ENCODE measurements at regions not wholly inside any gene's neighbourhood (a gene's known extent, or its start where the extent isn't known, plus 50 kb on each side); places are given as distances from the start of the nearest gene placed in this dataset.

DNA sequence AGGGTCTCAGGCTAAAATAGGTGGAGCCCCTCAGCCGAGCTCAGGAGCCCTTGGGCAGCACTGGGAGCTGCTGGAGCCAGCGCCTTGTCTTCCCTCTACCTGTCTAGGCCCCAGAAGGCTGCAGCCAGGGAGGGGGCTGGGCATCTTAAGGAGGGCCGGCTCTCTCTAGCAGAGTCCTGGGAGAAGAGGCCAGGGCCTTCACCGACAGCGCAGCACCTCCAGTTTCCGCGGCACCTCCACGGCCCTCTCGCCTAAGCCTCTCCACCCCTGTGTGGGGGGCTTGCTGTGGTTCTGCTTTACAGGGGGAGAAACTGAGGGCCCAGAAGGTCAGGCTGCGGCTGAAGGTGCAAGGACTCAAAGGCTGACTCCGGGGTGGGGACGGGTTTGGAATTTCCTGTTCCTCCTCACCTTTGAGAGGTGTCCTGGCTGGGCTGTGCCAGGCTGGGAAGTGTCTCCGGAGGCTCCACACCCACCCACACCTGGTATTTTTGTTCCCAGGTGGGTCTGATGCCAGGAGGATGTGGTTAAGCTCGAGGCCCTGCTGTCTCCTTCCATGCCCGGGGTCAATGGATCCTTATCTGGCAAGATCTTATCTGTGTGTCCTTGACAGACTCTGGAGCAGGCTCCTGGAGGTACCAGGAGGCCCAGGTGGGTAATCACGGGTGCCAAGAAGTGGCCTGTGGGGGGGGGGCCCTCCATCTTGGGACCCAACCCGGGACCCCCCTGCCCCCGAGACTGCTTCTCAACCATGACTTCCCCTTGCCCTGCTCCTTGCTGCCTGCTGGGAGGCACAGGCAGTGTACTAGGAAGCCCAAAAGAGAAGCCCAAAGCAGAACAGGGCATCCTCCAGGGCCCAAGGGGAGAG is 95.3 kb upstream of the FGF3 start:
- intact Hi-C loops (cut with DNase I): loop anchor here (1.0 to 10.0 kb wide), 4 partner anchors 163 to 277 kb away; partner anchors contain the start of gene ANO1
- peak; percentile 66 for DNase-seq (ENCODE audit: low spot score)

DNA sequence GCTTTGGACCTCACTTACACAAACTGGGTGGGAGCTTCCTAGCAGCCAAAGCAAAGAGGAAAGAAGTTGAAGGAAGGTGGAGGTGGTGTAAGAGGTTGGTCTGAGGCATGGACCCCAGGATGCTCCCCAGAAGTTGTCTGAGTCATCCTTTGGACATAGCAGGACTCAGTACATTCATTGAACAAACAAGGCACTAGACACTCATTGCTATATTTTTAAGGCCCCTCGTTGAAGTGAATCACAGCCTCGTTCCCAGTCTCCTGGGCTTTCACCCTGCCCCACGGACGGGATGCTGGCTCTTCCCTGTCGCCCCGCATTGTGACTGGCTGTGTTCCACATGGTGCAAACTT is 95.9 kb upstream of the FGF3 start:
- intact Hi-C loops (cut with DNase I): loop anchor here (1.0 to 10.0 kb wide), 4 partner anchors 162 to 276 kb away; partner anchors contain the start of gene ANO1

DNA sequence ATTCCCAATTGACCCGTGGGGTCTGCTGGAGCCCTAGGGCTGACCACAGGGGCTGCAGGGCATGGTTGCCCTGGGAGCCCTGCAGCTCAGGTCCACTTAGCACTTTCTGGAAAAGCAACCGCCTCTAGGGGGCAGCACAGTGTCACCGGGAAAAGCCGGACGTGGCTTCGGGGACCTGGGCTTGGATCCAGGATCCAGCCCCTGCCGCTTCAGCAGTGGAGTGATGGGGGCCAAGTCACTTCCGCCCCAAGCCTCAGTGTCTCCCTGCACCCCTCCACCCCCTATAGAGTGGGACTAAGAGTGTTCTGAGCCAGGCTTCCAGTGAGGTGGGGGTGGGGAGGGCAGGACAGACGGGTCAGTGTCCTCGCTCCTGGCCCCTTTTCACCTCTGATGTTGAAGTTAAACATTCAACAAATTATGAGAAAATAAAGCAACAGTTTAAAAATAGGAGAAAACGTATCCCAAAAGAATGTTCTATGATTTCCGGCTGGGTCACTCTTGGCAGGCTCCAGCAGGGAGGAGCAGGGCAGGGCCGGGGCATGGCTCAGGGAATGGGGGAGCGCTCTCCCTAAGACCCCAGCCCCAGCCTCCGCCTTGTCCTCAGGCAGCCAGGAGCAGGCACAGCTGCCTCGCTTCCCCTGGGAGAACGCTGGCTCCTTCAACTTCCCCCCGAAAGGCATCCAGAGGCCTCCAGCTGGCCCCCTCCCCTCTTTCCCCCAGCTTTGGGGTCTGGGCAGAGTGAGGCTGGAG is 96.5 kb upstream of the FGF3 start:
- intact Hi-C loops (cut with DNase I): loop anchor here (1.0 to 10.0 kb wide), 4 partner anchors 162 to 276 kb away; partner anchors contain the start of gene ANO1
- peak; percentile 90 for DNase-seq (ENCODE audit: low spot score)

More for the DNA sequence above, 95.9 kb upstream of the FGF3 start:
- no peak for DNase-seq (ENCODE audit: low spot score)

DNA sequence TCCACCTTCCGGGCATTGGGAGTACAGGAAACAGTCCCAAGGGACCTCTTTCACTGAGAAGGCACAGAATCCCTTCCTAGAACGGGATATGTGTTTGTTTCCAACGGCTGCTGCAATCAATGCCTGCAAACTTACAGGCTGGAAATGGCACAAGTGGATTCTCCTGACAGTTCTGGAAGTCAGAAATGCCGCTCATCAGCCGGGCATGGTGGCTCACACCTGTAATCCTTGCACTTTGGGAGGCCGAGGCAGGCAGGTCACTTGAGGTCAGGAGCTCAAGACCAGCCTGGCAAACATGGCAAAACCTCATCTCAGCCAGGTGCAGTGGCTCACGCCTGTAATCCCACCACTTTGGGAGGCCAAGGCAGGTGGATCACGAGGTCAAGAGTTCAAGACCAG is 97.0 kb upstream of the FGF3 start:
- DNase-seq (ENCODE audit: low spot score): peak; percentile 54
- intact Hi-C loops (cut with DNase I): loop anchor here (5.0 to 10.0 kb wide), 3 partner anchors 161 to 231 kb away; partner anchors contain the start of gene ANO1

DNA sequence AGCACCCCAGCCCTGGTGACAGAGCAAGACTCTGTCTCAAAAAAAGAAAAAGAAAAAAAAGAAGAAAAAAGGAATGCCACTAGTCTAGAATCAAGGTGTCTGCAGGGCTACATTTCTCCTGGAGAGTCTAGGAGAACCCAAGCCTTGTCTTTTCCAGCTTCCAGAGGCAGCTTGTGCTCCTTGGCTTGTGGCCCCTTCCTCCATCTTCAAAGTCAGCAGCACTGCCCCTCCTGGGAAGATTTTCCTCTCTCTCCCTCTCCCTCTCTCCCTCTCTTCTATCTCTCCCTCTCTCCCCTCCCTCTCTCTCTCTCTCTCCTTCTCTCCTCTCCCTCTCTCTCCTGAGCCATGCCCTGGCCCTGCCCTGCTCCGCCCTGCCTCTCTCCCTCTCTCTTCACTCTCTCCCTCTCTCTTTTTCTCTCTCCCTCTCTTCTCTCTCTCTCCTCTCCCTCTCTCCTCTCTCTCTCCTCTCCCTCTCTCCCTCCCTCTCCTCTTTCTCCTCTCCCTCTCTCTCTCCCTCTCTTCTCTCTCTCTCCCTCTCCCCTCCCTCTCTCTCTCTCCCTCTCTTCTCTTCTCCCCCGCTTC is 97.7 kb upstream of the FGF3 start:
- no peak for DNase-seq (ENCODE audit: low spot score)
- intact Hi-C loops (cut with DNase I): loop anchor here (5.0 to 10.0 kb wide), 3 partner anchors 160 to 232 kb away; partner anchors contain the start of gene ANO1

DNA sequence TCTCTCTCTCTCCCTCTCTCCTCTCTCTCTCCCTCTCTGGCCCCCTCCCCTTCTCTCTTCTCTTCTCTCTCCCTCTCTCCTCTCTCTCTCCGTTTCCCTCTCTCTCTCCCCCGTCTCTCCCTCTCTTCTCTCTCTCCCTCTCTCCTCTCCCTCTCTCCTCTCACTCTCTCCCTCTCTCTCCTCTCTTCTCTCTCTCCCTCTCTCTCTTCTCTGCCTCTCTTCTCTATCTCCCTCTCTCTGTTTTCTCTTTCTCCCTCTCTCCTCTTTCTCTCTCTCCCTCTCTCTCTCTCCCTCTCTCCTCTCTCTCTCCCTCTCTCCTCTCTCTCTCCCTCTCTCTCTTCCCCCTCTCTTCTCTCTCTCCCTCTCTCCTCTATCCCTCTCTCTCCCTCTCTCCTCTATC is 98.3 kb upstream of the FGF3 start:
- DNase-seq (ENCODE audit: low spot score): no peak
- intact Hi-C loops (cut with DNase I): loop anchor here (5.0 to 10.0 kb wide), 3 partner anchors 160 to 233 kb away; partner anchors contain the start of gene ANO1

DNA sequence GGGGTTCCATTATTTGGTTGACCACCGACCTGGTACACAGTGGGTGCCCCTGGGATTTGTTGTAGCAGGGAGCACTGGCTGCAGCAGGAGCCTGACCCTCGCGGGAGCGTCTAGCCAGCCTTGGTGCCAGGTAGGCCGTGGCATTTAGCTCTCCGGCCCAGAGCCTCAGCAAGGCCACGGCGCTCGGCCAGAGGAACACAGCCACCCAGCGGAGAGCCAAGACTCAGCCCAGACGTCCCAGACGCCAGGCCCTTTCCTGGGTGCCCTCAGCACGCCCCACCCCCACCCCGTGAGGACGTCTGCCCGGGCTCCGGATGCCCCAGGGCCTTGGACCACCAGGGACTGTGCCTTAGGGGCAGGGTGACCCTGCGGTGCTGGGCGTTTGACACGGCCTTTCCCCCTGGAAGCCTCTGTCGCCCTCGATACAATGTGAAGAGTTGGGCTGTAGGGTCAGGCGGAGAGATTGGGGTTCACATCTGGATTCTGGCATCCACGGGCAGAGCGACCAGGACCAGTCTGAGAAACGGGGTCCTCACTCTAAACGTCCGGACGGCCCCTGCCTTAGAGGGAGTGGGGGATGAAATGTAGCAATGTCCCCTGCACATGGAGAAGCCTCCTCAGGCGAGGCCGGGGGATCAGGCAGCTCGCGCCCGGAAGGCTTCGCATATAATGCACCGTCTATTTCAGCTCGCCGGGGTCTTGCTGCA is 99.2 kb upstream of the FGF3 start:
- DNase-seq (ENCODE audit: low spot score): peak; percentile 49
- intact Hi-C loops (cut with DNase I): loop anchor here (5.0 to 10.0 kb wide), 3 partner anchors 159 to 234 kb away; partner anchors contain the start of gene ANO1

DNA sequence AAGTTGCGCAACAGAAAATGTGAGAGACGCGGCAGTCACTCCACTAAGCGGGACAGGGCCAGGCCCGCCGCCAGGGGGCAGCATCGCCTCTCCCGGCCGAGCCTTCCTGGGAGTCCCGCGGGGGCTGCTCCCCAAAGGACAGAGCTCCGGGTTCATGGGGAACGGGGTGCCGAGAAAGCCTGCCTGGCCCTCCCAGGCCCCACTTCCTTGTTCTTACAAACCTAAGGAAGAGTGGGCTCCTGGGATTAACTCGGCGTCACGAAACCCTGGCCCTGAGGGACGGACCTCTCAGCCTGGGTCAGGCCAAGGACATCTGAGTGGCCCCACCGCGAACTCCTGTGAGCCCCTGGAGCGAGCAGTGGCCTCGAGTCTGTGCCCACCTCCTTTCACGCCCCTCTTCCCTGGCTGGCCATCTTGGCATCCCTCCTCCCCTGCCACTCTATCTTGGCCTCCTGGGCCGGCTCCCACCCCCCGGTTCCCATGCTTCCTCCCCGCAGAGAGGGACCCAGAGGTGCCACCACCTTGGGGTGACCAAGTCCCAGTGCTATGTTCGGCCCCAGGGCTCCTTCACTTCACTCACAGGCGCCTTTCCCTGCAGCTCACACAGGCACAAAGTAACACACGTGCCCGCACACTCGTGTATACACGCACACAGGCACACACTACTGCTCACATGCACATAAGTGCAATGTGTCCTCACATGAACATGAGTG is 99.9 kb upstream of the FGF3 start:
- peak; percentile 89 for DNase-seq (ENCODE audit: low spot score)
- intact Hi-C loops (cut with DNase I): loop anchor here (5.0 to 10.0 kb wide), 3 partner anchors 158 to 234 kb away; partner anchors contain the start of gene ANO1

DNA sequence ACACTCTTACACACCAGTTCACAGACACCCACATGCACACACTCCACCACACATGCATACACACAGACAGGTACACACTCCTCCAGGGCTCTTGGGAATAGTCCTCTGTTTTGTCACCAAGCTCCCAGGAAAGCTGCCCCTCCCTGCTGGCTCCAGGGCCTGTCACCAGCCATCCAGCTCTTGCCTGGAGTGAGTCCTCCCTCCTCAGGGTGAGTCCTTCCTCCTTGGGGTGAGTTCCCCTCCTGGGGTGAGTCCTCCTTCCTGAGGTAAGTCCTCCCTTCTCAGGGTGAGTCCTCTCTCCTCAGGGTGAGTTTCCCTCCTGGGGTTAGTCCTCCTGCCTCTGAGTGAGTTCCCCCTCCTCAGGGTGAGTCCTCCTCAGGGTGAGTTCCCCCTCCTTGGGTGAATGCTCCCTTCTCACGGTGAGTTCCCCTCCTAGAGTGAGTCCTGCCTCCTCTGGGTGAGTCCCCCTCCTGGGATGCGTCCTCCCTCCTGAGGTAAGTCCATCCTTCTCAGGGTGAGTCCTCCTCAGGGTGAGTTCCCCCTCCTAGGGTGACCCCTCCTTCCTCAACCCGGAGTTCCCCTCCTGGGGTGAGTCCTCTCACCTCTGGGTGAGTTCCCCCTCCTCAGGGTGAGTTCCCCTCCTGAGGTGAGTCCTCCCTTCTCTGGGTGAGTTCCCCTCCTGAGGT is 100.6 kb upstream of the FGF3 start:
- intact Hi-C loops (cut with DNase I): loop anchor here (5.0 to 10.0 kb wide), 3 partner anchors 157 to 235 kb away; partner anchors contain the start of gene ANO1
- peak; percentile 55 for DNase-seq (ENCODE audit: low spot score)

DNA sequence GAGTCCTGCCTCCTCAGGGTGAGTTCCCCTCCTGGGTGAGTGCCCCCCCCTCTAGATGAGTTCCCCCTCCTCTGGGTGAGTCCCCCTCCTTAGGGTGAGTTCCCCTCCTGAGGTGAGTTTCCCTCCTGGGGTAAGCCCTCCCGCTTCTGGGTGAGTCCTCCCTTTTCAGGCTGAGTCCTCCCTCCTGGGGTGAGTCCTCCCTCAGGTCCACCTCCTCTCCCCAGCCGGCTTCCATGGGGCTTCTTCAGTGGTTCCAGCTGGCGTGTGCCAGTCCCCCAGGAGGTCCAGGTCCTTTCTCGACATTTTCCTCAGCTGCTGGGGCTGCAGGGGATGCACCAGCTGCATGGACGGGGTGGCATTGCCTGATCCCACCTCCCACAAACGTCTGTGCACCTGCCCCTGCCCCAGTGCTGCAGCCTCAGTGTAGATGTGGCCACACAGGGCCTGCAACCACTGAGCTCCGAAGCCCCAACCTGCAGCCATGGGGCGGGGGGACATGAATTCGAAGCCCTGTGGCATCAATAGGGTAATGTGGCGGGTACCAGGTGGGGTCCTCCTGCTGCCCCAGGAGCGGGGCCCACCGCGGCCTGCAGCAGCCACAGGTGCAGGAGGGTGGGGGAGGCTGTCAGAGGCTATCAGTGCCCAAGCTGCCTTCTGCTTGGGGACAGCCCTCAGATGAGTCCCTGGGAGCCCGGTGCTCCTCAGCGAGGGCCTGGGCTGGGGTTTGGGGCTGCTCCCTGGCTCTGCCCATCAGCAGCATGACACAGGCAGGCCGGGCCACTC is 101.3 kb upstream of the FGF3 start:
- DNase-seq (ENCODE audit: low spot score): peak; percentile 70
- intact Hi-C loops (cut with DNase I): no loop called here

DNA sequence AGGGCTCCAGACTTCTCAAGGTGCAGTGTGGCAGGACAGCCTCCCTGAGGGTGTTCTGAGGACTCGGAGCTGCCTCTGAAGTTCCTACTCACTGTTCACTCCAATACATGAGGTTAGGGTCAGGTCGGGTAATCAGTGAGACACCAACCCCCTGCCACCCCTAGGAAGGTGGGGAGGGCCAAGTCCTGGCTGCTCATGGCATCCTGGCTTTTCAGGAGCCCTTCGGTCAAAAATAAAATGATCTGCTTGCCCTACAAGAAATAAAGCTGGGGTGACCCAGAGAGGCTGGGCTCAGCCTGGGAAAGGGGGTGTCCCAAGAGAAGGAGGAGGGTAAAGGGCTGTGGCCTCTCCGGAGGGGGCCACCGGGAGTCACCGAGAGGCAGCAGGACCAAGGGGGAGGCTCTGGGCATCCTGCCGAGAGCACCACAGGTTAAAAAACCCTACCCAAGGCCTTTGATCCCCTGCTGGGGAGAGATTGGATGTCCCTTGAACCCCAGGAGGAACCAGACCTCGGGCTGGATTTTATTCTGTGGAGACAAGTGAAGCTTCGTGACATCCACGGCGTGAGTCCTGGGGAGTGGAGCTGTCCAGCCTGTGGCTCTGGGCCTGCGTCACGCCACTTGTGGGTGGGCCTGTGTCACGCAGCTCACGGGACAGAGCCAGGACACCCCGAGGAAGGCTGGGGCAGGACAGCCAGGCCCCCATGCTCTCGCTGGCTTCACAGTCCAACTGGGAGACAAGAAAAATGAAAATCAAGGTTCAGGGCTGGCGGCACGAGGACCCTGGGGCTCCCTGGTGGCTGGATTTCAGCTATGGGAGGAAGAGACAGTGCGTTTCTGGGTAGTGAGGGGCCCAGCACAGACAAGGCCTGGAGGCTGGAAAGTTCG is 102.2 kb upstream of the FGF3 start:
- intact Hi-C loops (cut with DNase I): no loop called here

DNA sequence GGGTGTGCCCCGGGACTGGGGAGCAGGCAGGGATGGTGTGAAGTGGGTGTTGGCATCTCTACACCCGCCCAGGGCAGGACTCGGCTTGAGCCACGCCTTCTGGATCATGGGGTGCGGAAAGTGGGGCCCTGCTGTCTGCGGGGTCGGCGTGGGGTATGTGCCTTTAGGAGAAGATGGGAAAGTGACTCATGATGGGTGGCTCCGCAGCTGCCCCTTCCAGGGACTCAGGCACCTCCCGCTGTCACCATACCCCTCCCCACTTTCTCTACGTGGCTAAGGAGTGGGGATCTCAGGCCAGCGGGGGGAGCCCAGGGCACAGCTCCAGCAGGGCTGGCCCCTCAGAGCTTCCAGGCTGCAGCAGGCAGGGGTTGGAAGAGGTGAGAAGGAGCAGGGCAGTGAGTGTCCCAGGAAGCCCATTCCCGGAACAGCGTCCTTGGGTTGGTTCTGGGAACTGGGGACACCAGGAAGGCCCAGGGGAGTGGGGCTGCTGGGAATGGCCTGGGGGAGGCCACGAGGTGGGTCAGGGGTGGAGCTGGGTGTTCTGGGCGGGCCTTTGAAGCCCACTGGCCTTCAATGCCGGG is 102.9 kb upstream of the FGF3 start:
- intact Hi-C loops (cut with DNase I): no loop called here
- DNase-seq (ENCODE audit: low spot score): peak; percentile 72

More for the DNA sequence above, 102.2 kb upstream of the FGF3 start:
- peak; percentile 71 for DNase-seq (ENCODE audit: low spot score)

DNA sequence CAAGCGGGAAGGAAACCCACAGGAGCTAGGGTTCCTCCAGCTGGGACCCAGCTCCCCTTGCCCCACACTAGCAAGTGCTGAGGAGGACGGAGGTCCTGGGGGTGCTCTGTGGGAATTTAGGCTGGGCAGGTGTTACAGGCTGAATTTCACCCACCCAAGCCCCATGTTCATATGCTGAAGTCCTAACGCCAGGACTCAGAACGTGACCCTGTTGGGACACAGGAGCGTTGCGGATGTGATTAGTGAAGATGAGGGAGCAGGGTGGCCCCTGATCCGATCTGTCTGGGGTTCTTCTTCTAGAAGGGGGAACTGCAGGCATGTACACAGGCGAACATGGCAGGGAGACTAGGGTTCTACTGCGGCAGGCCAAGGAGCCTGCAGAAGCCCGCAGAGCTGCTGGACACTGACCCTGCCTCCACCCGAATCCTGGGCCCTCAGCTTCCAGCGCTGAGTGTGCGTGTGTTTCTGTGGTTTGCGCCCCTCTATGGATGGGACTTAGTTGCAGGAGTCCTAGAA is 103.4 kb upstream of the FGF3 start:
- intact Hi-C loops (cut with DNase I): no loop called here
- DNase-seq (ENCODE audit: low spot score): no peak

DNA sequence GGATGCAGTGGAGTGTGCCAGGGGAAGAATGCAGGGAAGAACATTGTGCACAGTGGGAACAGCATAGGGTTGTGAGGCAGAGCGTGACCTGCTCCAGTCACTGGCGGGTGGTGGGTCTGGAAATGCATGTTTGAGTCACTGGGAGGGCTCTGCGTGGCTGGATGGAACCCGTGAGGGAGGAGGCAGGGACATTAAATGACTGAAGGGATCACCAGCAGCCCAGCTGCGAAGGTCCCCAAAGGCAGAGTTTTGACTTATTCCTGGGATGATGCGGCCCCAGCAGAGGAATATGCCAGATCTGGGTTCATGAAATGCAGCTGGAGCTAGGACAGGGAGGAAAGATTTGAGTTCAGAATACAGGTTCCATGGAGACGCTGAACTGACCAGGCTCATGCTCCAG is 104.0 kb upstream of the FGF3 start:
- intact Hi-C loops (cut with DNase I): no loop called here
- peak; percentile 67 for DNase-seq (ENCODE audit: low spot score)

DNA sequence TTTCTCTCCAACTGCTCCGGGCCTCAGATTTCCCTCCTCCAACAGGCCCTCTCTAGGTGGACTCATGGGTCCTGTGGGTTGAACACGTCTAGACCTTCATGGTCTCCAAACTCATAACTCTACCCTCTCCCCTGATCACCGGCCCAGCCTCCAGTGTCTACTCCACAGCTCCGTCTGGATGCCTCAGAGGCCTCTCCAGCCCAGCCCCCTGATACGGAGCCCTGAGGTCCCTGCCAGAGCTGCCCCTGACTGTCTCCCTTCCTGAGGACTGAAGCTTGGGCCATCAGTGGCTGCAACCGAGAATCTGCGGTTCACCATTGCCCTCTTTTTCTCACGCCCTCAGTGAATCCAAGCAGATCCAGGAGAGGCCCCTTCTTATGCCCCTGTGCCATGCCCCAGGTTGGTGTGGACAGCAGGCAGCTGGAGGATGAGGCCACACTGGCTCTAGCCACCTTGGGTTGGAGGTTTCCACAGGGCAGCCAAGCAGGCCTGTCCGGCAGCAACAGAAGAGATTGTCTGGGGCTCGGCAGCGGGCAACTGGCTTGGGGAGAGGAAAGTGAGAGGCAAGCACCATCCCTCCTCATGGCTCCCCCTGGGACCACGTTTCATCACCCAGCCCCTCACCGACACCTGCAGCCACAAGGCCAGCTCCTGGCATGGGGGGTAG is 104.6 kb upstream of the FGF3 start:
- peak; percentile 67 for DNase-seq (ENCODE audit: low spot score)

More for the DNA sequence above, 104.6 kb upstream of the FGF3 start:
- intact Hi-C loops (cut with DNase I): no loop called here

Data from cardiac septum (tissue), 1 donor.